CD4-positive, alpha-beta T cell (primary cell): ENCODE measurements at regions not wholly inside any gene's neighbourhood (a gene's known extent, or its start where the extent isn't known, plus 50 kb on each side); places are given as distances from the start of the nearest gene placed in this dataset.

Experiments used
- ATAC-seq: fragments of 200-7000 bp; cut with Tn5 transposase; one replicate; pipeline ENCODE4 v1.10.0; 2022; ENCODE audit warnings: mild to moderate bottlenecking; ENCODE audit not compliant: poor library complexity
- CTCF ChIA-PET: fragments of 350-600 bp; sonication (Branson Sonifier 250); formaldehyde crosslinking; loops from one replicate; lab custom pipeline; 2021; ENCODE audit warnings: antibody characterized with exemption, inconsistent platforms; lab: Charles Lee
- POLR2A ChIA-PET: fragments of 350-600 bp; sonication (Branson Sonifier 250); formaldehyde crosslinking; loops from one replicate; lab custom pipeline; 2021; ENCODE audit warnings: antibody characterized with exemption, inconsistent platforms; lab: Charles Lee
- DNase-seq, 14 experiments: peaks; one replicate each; pipeline ENCODE4 v3.0.0-alpha.2; 2013 to 2020; ENCODE audit warnings: mixed read lengths in 2 of 14
- H3K27ac ChIP-seq, 2 donors: one replicate each; pipeline versions ENCODE4 v1.5.1 to v1.7.0; 2013; ENCODE audit warnings: low read length in 2 of 2, low read depth in 1 of 2, mild to moderate bottlenecking in 1 of 2
- H3K27me3 ChIP-seq, 2 experiments: 1 replicate in 1 of 2; 2 replicates in 1 of 2; pipeline versions ENCODE4 v1.6.1 to v1.7.0; 2013; ENCODE audit warnings: low read length in 2 of 2, control low read depth in 1 of 2, mild to moderate bottlenecking in 1 of 2, moderate library complexity in 1 of 2; ENCODE audit not compliant: insufficient read depth in 2 of 2, control insufficient read depth in 1 of 2
- H3K36me3 ChIP-seq: one replicate; pipeline ENCODE4 v1.6.1; 2013; ENCODE audit warnings: low read length, control low read depth; ENCODE audit not compliant: insufficient read depth
- H3K4me1 ChIP-seq: one replicate; pipeline ENCODE4 v1.6.1; 2013; ENCODE audit warnings: low read length, control low read depth; ENCODE audit not compliant: insufficient read depth
- H3K4me3 ChIP-seq: one replicate; pipeline ENCODE4 v1.5.1; 2013; ENCODE audit warnings: mild to moderate bottlenecking, low read length, moderate library complexity
- H3K9me3 ChIP-seq, 2 experiments: 1 replicate in 1 of 2; 2 replicates in 1 of 2; pipeline versions ENCODE4 v1.6.1 to v1.7.0; 2013; ENCODE audit warnings: low read length in 2 of 2, mild to moderate bottlenecking in 2 of 2, control low read depth in 1 of 2, moderate library complexity in 1 of 2; ENCODE audit not compliant: control insufficient read depth in 1 of 2, insufficient read depth in 1 of 2
- H3K27ac Mint-ChIP-seq: one replicate; pipeline ENCODE4 v1.8.0; 2020; ENCODE audit warnings: mixed read lengths
- H3K27me3 Mint-ChIP-seq: one replicate; pipeline ENCODE4 v1.8.0; 2021; ENCODE audit warnings: mixed read lengths
- H3K36me3 Mint-ChIP-seq: one replicate; pipeline ENCODE4 v1.8.0; 2021; ENCODE audit warnings: low read depth, mixed read lengths
- H3K4me1 Mint-ChIP-seq: one replicate; pipeline ENCODE4 v1.8.0; 2021; ENCODE audit warnings: low read depth, mixed read lengths
- H3K4me3 Mint-ChIP-seq: one replicate; pipeline ENCODE4 v1.8.0; 2020; ENCODE audit warnings: mild to moderate bottlenecking, mixed read lengths
- H3K9me3 Mint-ChIP-seq: one replicate; pipeline ENCODE4 v1.8.0; 2020; ENCODE audit warnings: mixed read lengths
- CTCF ChIP-seq: fragments of 200-600 bp; IDR thresholded peaks from one replicate; pipeline ENCODE4 v1.8.0; 2022; ENCODE audit warnings: antibody characterized with exemption, mild to moderate bottlenecking
- intact Hi-C, 2 experiments: fragments of 100-400 bp; cut with DNase I in 1 of 2; cut with micrococcal nuclease in 1 of 2; formaldehyde crosslinking; loops; one replicate each; pipeline versions ENCODE4 v1.15.1 to v1.9.0; 2023 to 2025; cut with DNase I, micrococcal nuclease

DNA sequence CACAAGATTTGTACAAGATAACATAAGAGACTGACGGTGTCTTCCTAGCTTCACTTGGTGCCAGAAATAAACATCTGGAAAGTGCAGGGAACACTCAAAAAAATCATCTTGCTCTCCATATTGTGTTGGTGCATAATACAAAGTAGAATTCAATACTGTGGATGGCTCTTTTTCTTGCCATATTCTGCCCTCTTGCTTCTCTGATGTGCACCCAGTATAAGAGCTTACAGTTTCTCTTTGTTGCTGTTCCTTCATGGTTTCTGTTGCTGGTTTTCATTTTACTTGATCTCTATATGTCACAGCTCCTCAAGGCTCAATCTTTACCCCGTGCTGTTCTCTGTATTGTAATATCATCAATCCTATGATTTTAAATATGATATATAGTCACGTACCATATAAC is 528.5 kb upstream of the ZP4 start:
- TF ChIP-seq CTCF: no peak
- ChIA-PET CTCF (no interaction called here), POLR2A (no interaction called here)

DNA sequence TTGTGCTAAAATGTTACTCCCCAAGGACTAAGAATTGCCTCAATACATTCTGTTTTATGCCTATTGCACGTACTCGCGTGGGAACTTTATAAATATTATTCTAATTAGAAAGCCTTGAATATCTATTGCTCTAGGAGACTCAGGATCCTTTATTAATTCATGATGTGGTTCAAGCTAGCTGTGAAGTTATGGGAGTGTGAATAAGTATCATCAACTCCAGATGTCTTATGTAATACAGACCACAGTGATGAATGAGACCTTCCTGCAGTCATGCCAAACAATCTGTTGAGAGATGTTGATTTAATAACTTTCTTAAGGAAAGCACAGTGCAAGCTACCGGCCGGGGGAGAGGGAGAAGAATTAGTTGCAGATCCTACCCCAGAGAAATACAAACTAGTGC is 519.2 kb upstream of the ZP4 start:
- Histone ChIP-seq H3K27ac (no peak overlapping the region), H3K9me3 (peaks cover 0 to 11% of the 10 kb centered on the region in 2 experiments), H3K36me3 (no peaks in the 10 kb centered on the region), H3K27me3 (no peaks in the 10 kb centered on the region), H3K4me3 (no peak overlapping the region), H3K4me1 (no peaks in the 10 kb centered on the region)
- intact Hi-C loops: no loop called here
- TF ChIP-seq CTCF: no peak
- DNase-seq: no peak
- Mint-ChIP-seq H3K27ac (no peak overlapping the region), H3K27me3 (no peaks in the 10 kb centered on the region), H3K36me3 (no peaks in the 10 kb centered on the region), H3K9me3 (no peaks in the 10 kb centered on the region), H3K4me3 (no peak overlapping the region), H3K4me1 (no peaks in the 10 kb centered on the region)
- POLR2A ChIA-PET: no interaction called here
- no peak for ATAC-seq
- CTCF ChIA-PET: no interaction called here

More for the DNA sequence above, 528.5 kb upstream of the ZP4 start:
- Mint-ChIP-seq H3K4me3 (no peak overlapping the region), H3K9me3 (peaks cover 6% of the 10 kb centered on the region), H3K4me1 (no peaks in the 10 kb centered on the region), H3K27me3 (no peaks in the 10 kb centered on the region), H3K27ac (no peak overlapping the region), H3K36me3 (no peaks in the 10 kb centered on the region)
- ATAC-seq (no peak), DNase-seq (no peak)
- H3K27ac ChIP-seq: no peak overlapping the region
- no peaks in the 10 kb centered on the region for H3K27me3 ChIP-seq
- H3K4me1 ChIP-seq: no peaks in the 10 kb centered on the region
- H3K36me3 ChIP-seq: no peaks in the 10 kb centered on the region
- intact Hi-C loops: no loop called here
- no peaks in the 10 kb centered on the region for H3K9me3 ChIP-seq
- no peak overlapping the region for H3K4me3 ChIP-seq

GRCh38 chr1:238409191-238409850 is 518.6 kb upstream of the ZP4 start:
- Mint-ChIP-seq H3K4me3 (no peak overlapping the region), H3K9me3 (no peaks in the 10 kb centered on the region), H3K27ac (no peak overlapping the region), H3K36me3 (no peaks in the 10 kb centered on the region), H3K27me3 (no peaks in the 10 kb centered on the region), H3K4me1 (no peaks in the 10 kb centered on the region)
- DNase-seq (no peak), ATAC-seq (no peak)
- no peaks in the 10 kb centered on the region for H3K27me3 ChIP-seq
- intact Hi-C loops: no loop called here
- TF ChIP-seq CTCF: no peak
- no peak overlapping the region for H3K27ac ChIP-seq
- ChIA-PET POLR2A (no interaction called here), CTCF (no interaction called here)
- H3K9me3 ChIP-seq: peaks cover 0 to 11% of the 10 kb centered on the region in 2 experiments
- H3K4me3 ChIP-seq: no peak overlapping the region
- H3K4me1 ChIP-seq: no peaks in the 10 kb centered on the region
- no peaks in the 10 kb centered on the region for H3K36me3 ChIP-seq
